ENCODE measurements at regions not wholly inside any gene's neighbourhood (a gene's known extent, or its start where the extent isn't known, plus 50 kb on each side); places are given as distances from the start of the nearest gene placed in this dataset.

DNA sequence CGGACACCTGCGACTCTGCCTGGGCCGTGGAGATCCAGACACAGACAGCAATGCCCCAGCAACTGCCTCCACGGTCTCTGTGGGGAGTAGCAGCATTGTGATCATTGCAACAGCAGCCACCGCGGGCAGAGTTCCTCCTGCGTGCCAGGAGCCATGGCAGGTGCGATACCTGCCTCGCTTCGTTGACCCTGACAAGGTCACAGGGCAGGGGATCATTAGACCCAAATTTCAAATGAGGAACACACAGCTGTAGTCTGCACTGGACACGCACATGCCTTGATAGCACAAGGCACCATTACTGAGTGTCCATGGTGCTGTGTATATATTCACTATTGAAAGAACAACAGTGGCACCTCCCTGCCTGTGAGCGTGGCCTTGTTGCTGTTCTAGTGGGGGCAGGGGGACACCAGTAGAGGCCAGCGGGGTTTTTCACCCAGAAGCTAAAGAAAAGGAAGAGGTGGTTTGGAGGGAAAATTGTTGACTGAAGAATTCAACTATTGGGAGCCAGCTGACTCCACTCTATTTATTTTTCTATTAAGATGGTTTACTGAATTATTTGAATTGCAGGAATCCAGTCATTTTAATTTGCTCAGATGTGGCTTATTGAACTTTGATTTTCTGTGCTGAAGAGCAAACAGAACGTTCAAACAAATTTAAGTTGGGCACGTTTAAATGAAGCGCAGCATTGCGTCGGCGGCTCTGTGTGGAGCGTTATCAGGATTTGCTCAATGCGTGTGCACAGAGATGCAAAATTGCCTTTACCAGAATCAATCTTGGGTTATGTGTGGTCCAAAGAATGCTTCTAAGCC, 60.2 kb upstream of the RPS6KA2 start:
- peaks cover 9% of the 10 kb centered on the region for H3K4me1 ChIP-seq
- intact Hi-C loops (cut with DNase I), result no loop called here
- no peak overlapping the region for H3K4me3 ChIP-seq
- no peak overlapping the region for H3K27ac ChIP-seq
- DNase-seq, result no peak
- ATAC-seq, result no peak
- no peaks in the 10 kb centered on the region for H3K27me3 ChIP-seq (ENCODE audit: low read depth)
- TF ChIP-seq, protein P1, sequence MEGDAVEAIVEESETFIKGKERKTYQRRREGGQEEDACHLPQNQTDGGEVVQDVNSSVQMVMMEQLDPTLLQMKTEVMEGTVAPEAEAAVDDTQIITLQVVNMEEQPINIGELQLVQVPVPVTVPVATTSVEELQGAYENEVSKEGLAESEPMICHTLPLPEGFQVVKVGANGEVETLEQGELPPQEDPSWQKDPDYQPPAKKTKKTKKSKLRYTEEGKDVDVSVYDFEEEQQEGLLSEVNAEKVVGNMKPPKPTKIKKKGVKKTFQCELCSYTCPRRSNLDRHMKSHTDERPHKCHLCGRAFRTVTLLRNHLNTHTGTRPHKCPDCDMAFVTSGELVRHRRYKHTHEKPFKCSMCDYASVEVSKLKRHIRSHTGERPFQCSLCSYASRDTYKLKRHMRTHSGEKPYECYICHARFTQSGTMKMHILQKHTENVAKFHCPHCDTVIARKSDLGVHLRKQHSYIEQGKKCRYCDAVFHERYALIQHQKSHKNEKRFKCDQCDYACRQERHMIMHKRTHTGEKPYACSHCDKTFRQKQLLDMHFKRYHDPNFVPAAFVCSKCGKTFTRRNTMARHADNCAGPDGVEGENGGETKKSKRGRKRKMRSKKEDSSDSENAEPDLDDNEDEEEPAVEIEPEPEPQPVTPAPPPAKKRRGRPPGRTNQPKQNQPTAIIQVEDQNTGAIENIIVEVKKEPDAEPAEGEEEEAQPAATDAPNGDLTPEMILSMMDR (IDR thresholded peaks at IDR 0.05), result no peak
- no peaks in the 10 kb centered on the region for H3K9me3 ChIP-seq
- no peaks in the 10 kb centered on the region for H3K36me3 ChIP-seq

DNA sequence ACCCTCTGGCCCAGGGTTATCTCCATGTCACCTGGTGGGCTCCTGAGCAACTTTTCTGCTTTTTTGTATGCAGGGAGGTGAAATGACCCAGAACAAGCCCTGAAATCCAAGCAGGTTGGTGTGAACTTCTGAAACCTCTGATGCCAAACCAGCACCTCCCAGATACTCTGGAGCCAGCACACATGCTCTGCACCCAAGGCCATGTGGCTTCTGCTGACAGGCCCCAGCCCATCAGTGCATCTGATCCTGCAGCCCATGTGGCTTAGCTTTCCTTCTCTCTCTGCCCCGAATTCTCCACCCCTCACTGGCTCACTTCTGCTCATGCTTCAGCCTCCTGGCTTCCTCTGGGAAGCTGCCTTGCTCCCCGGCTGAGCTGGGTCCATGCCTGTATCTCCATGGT, 59.3 kb upstream of the RPS6KA2 start:
- TF ChIP-seq, protein P1 (IDR thresholded peaks at IDR 0.05), result no peak
- Histone ChIP-seq H3K4me1 (peaks cover 6% of the 10 kb centered on the region), H3K27me3 (ENCODE audit: low read depth) (no peaks in the 10 kb centered on the region), H3K4me3 (no peak overlapping the region), H3K36me3 (no peaks in the 10 kb centered on the region), H3K27ac (no peak overlapping the region), H3K9me3 (no peaks in the 10 kb centered on the region)
- DNase-seq, result no peak
- intact Hi-C loops (cut with DNase I), result no loop called here
- no peak for ATAC-seq

DNA sequence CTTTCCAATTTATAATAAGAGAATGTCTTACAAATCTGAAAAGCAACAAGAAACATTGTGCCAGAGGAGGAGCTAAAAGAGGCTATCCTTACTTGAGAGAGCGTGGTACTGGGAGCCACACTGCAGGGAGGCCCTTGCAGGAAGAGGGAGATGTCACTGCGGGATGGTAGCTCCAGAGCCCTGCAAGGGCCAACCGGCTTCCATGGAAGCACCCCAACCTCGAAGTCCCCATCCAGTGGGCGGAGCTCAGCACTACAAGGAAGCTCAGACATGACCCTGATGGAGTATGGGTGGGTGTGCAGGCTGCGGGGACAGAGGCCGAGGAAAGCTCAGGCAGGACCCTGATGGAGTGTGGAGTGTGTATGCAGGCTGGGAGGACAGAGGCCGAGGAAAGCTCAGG, 57.8 kb upstream of the RPS6KA2 start:
- TF ChIP-seq, protein P1 (IDR thresholded peaks at IDR 0.05), result no peak
- DNase-seq (no peak), ATAC-seq (no peak)
- no peak overlapping the region for H3K4me3 ChIP-seq
- H3K9me3 ChIP-seq, result no peaks in the 10 kb centered on the region
- H3K36me3 ChIP-seq, result no peaks in the 10 kb centered on the region
- intact Hi-C loops (cut with DNase I), result no loop called here
- no peaks in the 10 kb centered on the region for H3K27me3 ChIP-seq (ENCODE audit: low read depth)
- H3K4me1 ChIP-seq, result no peaks in the 10 kb centered on the region
- no peak overlapping the region for H3K27ac ChIP-seq

DNA sequence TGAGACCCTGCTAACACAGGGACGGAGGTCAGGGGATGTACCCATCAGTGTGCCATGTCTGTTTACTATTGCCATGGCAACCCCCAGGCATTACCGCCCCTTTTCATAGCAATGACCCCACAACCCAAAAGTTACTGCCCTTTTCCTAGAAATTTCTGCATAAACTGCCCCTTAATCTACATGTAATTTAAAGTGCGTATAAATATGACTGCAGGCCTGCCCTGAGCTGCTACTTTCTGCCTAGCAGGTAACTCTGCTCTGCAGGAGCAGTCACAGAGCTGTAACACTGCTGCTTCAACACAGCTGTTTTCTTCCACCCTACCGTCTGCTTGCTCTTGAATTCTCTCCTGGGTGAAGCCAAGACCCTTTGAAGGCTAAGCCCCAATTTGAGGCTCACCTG, 57.1 kb upstream of the RPS6KA2 start:
- no peaks in the 10 kb centered on the region for H3K4me1 ChIP-seq
- TF ChIP-seq, protein P1 (IDR thresholded peaks at IDR 0.05), result no peak
- no peaks in the 10 kb centered on the region for H3K27me3 ChIP-seq (ENCODE audit: low read depth)
- H3K9me3 ChIP-seq, result no peaks in the 10 kb centered on the region
- DNase-seq (no peak), ATAC-seq (no peak)
- H3K27ac ChIP-seq, result no peak overlapping the region
- intact Hi-C loops (cut with DNase I), result no loop called here
- no peak overlapping the region for H3K4me3 ChIP-seq
- no peaks in the 10 kb centered on the region for H3K36me3 ChIP-seq

DNA sequence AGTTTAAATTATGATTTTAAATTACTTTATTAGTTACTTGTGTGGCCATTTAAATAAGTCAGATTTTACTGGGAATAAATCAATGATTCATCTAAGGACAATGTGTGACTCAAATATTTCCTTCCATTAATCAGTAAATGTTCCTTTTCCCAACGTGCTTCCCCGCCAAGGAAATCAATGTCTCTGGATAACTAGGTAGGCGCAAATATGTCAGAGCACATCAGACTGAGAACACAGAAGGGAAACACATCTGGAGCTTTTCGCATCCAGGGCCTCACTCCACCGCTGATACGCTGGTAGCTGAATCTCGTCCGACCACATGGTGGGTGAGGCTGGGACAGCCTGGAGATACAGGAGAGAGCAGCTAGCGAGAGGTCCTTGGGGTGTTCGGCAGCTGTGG, 56.4 kb upstream of the RPS6KA2 start:
- Histone ChIP-seq H3K36me3 (no peaks in the 10 kb centered on the region), H3K27ac (no peak overlapping the region), H3K27me3 (ENCODE audit: low read depth) (no peaks in the 10 kb centered on the region), H3K4me1 (no peaks in the 10 kb centered on the region), H3K4me3 (no peak overlapping the region), H3K9me3 (no peaks in the 10 kb centered on the region)
- no peak for DNase-seq
- no peak for ATAC-seq
- intact Hi-C loops (cut with DNase I), result no loop called here
- TF ChIP-seq, protein P1 (IDR thresholded peaks at IDR 0.05), result no peak
